ENCODE measurements at regions not wholly inside any gene's neighbourhood (a gene's known extent, or its start where the extent isn't known, plus 50 kb on each side); places are given as distances from the start of the nearest gene placed in this dataset.

DNA sequence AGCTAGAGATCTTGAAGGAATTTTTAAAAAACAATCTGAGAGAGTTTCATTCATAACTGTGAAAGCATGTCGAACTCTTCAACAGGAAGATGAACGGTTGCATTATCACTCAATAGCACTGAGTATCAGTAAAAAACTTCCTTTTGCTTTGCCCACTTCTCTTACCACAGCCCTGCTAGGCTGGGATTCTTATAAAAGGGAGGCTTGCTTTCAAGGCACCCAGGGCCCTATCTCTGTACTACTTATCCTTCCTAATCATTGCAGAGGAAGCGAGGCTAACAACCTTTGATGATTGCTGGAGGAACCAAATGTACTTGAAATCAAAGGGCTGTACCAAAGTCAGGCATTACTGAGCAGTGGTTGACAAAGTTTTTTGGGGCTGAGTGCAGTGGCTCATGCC lies 71.2 kb downstream of the SNRPE start:
- TF ChIP-seq POLR2A (IDR thresholded peaks at IDR 0.05), result no peak
- TF ChIP-seq POLR2AphosphoS5 (IDR thresholded peaks at IDR 0.05), result no peak
- TF ChIP-seq, protein P1, sequence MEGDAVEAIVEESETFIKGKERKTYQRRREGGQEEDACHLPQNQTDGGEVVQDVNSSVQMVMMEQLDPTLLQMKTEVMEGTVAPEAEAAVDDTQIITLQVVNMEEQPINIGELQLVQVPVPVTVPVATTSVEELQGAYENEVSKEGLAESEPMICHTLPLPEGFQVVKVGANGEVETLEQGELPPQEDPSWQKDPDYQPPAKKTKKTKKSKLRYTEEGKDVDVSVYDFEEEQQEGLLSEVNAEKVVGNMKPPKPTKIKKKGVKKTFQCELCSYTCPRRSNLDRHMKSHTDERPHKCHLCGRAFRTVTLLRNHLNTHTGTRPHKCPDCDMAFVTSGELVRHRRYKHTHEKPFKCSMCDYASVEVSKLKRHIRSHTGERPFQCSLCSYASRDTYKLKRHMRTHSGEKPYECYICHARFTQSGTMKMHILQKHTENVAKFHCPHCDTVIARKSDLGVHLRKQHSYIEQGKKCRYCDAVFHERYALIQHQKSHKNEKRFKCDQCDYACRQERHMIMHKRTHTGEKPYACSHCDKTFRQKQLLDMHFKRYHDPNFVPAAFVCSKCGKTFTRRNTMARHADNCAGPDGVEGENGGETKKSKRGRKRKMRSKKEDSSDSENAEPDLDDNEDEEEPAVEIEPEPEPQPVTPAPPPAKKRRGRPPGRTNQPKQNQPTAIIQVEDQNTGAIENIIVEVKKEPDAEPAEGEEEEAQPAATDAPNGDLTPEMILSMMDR (IDR thresholded peaks at IDR 0.05 in 8 of 11, conservative IDR thresholded peaks at IDR 0.05 in 3 of 11), result no peak
- no peak for DNase-seq
- peaks cover 0 to 17% (median 0%) of the 10 kb centered on the region in 6 donors for H3K4me1 ChIP-seq
- H3K27me3 ChIP-seq (replicated peaks in 1 of 7), result peaks cover 0 to 33% (median 4%) of the 10 kb centered on the region in 7 donors
- WGBS, 5 donors, result 19 to 42% (median 24%) methylated on average over 3 of the region's 3 CpGs
- no peak overlapping the region for H3K27ac ChIP-seq
- no peak overlapping the region for H3K4me3 ChIP-seq
- no peaks in the 10 kb centered on the region for H3K36me3 ChIP-seq
- H3K9me3 ChIP-seq, result no peaks in the 10 kb centered on the region
- intact Hi-C loops (cut with DNase I; ENCODE audit: low total_unique reads), result no loop called here

DNA sequence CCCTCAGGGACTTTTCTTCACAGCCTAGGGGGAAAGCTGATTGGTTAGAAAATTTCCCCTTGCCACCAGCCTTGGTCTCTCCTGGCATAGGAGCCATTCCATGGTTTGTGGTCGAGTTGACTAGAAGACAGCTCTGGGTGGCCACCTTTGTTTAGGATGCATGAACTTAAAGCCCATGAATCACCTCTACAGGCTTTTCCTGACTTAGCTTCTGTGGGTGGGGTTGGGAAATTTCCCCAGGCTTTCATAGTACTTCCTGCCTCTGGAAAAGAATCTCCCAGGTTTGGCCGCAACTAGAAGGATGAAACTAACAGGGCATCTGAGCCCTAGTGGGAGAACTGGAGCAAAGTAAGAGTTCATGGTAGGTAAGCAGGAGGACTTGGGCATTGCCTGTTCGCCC lies 72.6 kb downstream of the SNRPE start:
- 52 to 77% (median 59%) methylated on average over 3 of the region's 3 CpGs for WGBS, 5 donors
- Histone ChIP-seq H3K4me1 (peaks cover 0 to 17% (median 0%) of the 10 kb centered on the region in 6 donors), H3K36me3 (no peaks in the 10 kb centered on the region), H3K4me3 (no peak overlapping the region), H3K9me3 (no peaks in the 10 kb centered on the region), H3K27me3 (replicated peaks in 1 of 7) (peaks cover 0 to 38% (median 4%) of the 10 kb centered on the region in 7 donors), H3K27ac (no peak overlapping the region)
- TF ChIP-seq POLR2AphosphoS5 (IDR thresholded peaks at IDR 0.05) (no peak), POLR2A (IDR thresholded peaks at IDR 0.05) (no peak)
- TF ChIP-seq, protein P1 (IDR thresholded peaks at IDR 0.05 in 8 of 11, conservative IDR thresholded peaks at IDR 0.05 in 3 of 11), result no peak
- intact Hi-C loops (cut with DNase I; ENCODE audit: low total_unique reads), result no loop called here
- no peak for DNase-seq

DNA sequence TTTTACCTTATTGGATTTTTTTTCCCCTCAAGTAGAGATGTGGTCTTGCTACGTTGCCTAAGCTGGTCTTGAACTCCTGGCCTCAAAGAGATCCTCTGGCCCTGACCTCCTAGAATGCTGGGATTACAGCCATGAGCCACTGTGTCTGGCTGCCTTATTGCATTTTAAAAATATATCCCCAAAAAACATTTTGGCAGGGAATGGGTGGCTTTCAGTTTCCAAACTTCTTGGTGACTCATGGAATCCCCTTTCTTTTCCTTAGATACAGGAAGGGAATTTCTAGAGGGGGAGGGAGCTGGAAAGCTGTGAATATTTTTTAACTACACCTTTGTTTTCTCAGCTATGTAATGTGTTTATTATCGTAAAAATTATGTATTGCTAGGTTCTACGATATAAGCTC lies 73.3 kb downstream of the SNRPE start:
- Histone ChIP-seq H3K27ac (no peak overlapping the region), H3K36me3 (no peaks in the 10 kb centered on the region), H3K27me3 (replicated peaks in 1 of 7) (peaks cover 0 to 44% (median 4%) of the 10 kb centered on the region in 7 donors), H3K9me3 (no peaks in the 10 kb centered on the region), H3K4me1 (peaks cover 0 to 17% (median 0%) of the 10 kb centered on the region in 6 donors), H3K4me3 (no peak overlapping the region)
- intact Hi-C loops (cut with DNase I; ENCODE audit: low total_unique reads), result no loop called here
- TF ChIP-seq POLR2A (IDR thresholded peaks at IDR 0.05) (no peak), POLR2AphosphoS5 (IDR thresholded peaks at IDR 0.05) (no peak)
- TF ChIP-seq, protein P1 (IDR thresholded peaks at IDR 0.05 in 8 of 11, conservative IDR thresholded peaks at IDR 0.05 in 3 of 11), result no peak
- WGBS, 5 donors, result 74 to 84% (median 80%) methylated on average over 3 of the region's 3 CpGs
- DNase-seq, result no peak

DNA sequence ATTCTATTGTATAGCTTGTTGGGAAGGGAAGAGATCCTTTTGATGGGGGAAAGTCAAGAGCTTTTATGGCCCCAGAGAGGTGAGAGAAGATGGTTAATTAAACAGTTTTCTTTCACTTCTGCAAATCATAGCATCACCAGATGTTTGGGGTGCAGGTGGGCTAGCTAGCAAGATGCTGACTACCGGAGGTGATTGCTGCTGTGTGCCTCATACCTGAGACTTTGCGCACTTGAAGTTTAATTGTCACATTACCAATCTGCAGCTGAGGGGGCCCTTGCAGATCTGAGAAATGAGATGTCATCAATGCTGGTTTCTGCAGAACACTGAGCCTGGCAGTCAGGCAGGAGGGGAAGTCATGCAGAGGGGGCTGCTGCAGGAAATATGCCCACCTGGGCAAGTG lies 73.9 kb downstream of the SNRPE start:
- Histone ChIP-seq H3K36me3 (no peaks in the 10 kb centered on the region), H3K4me1 (peaks cover 0 to 11% (median 0%) of the 10 kb centered on the region in 6 donors), H3K27me3 (replicated peaks in 1 of 7) (peaks cover 0 to 51% (median 4%) of the 10 kb centered on the region in 7 donors), H3K9me3 (no peaks in the 10 kb centered on the region), H3K27ac (no peak overlapping the region), H3K4me3 (no peak overlapping the region)
- DNase-seq, result no peak
- WGBS, 5 donors, result 71 to 87% (median 78%) methylated on average over 2 of the region's 2 CpGs
- TF ChIP-seq POLR2A (IDR thresholded peaks at IDR 0.05), result no peak
- TF ChIP-seq, protein P1 (IDR thresholded peaks at IDR 0.05 in 8 of 11, conservative IDR thresholded peaks at IDR 0.05 in 3 of 11), result no peak
- no peak for TF ChIP-seq POLR2AphosphoS5 (IDR thresholded peaks at IDR 0.05)
- intact Hi-C loops (cut with DNase I; ENCODE audit: low total_unique reads), result no loop called here
